ENCODE measurements at regions not wholly inside any gene's neighbourhood (a gene's known extent, or its start where the extent isn't known, plus 50 kb on each side); places are given as distances from the start of the nearest gene placed in this dataset.

- TF ChIP-seq CTCF (IDR thresholded peaks at IDR 0.05) (no peak), POLR2A (IDR thresholded peaks at IDR 0.05) (no peak)
Observed at GRCh38 chrX:124818033-124818432, 471.7 kb downstream of the SH2D1A start.
